HepG2 (cell line): ENCODE measurements at regions not wholly inside any gene's neighbourhood (a gene's known extent, or its start where the extent isn't known, plus 50 kb on each side); places are given as distances from the start of the nearest gene placed in this dataset.

Experiments
- ATAC-seq: fragments of 200-7000 bp; cut with Tn5 transposase; 3 replicates; pipeline ENCODE4 v1.9.1; 2020; ENCODE audit warnings: mild to moderate bottlenecking, moderate library complexity
- BruUV-seq: library from RNA; stranded (reverse); fragments of 400-500 nt; replicated peaks from 2 replicates; lab custom pipeline; 2021; lab: Mats Ljungman, UMichigan
- CTCF ChIA-PET: fragments of 300-600 bp; formaldehyde crosslinking; extraction: SDS; loops from one replicate; lab custom pipeline; 2021; ENCODE audit warnings: low total read pairs, inconsistent platforms, low intra/inter-chr PET ratio; lab: Yijun Ruan, JAX
- POLR2A ChIA-PET: fragments of 350-600 bp; sonication (Branson Sonifier 250); formaldehyde crosslinking; loops from one replicate; lab custom pipeline; 2020; ENCODE audit warnings: antibody characterized with exemption, inconsistent platforms; lab: Yijun Ruan, JAX
- DNase-seq: peaks from one replicate; pipeline ENCODE4 v3.0.0-alpha.2; 2015; ENCODE audit warnings: low spot score
- FAIRE-seq: peaks from 3 replicates; lab custom pipeline; 2011; peaks lifted over from hg19 to GRCh38; lab: Jason Lieb, UNC
- H2AFZ ChIP-seq: one replicate; pipeline ENCODE4 v1.6.1; 2011; ENCODE audit warnings: low read length, inconsistent platforms
- H3K27ac ChIP-seq: fragments of 300-600 bp; 3 replicates; pipeline ENCODE4 v1.8.0; 2011; ENCODE audit warnings: mixed run types, mild to moderate bottlenecking, mixed read lengths, low read length, inconsistent platforms; ENCODE audit not compliant: insufficient read depth; ENCODE audit errors: extremely low read length
- H3K27me3 ChIP-seq, 2 experiments: fragments of 200-600 bp in 1 of 2; 2 replicates in 1 of 2; 3 replicates in 1 of 2; pipeline versions ENCODE4 v1.6.0 to v1.8.0; 2011; ENCODE audit warnings: low read length in 2 of 2, mild to moderate bottlenecking in 2 of 2, moderate library complexity in 2 of 2, inconsistent platforms in 1 of 2; ENCODE audit not compliant: insufficient read depth in 2 of 2, control insufficient read depth in 1 of 2
- H3K36me3 ChIP-seq, 2 experiments: fragments of 200-600 bp in 1 of 2; replicated peaks in 1 of 2; 2 replicates in 1 of 2; 3 replicates in 1 of 2; pipeline versions ENCODE4 v1.5.1 to v1.8.0; 2011; ENCODE audit warnings: low read length in 2 of 2, inconsistent platforms in 1 of 2; ENCODE audit not compliant: insufficient read depth in 2 of 2, control insufficient read depth in 1 of 2
- H3K4me1 ChIP-seq: 2 replicates; pipeline ENCODE4 v1.5.1; 2012; ENCODE audit warnings: low read length, inconsistent platforms; ENCODE audit not compliant: insufficient read depth
- H3K4me2 ChIP-seq: 2 replicates; pipeline ENCODE4 v1.6.0; 2011; ENCODE audit warnings: low read depth, low read length, inconsistent platforms
- H3K4me3 ChIP-seq, 3 experiments: fragments of 200-600 bp in 1 of 3; sonication (generic), shearing (Covaris generic) in 1 of 3; replicated peaks in 1 of 3; 2 replicates each; pipeline ENCODE4 v1.5.1; 2011 to 2016; ENCODE audit warnings: low read length in 3 of 3, inconsistent platforms in 2 of 3, low read depth in 2 of 3, mild to moderate bottlenecking in 2 of 3, control low read depth in 1 of 3, mixed read lengths in 1 of 3; ENCODE audit not compliant: insufficient read depth in 1 of 3
- H3K79me2 ChIP-seq: one replicate; pipeline ENCODE4 v1.6.1; 2011; ENCODE audit warnings: low read length, inconsistent platforms; ENCODE audit not compliant: insufficient read depth
- H3K9ac ChIP-seq: 2 replicates; pipeline ENCODE4 v1.6.0; 2011; ENCODE audit warnings: mild to moderate bottlenecking, low read depth, low read length, inconsistent platforms; ENCODE audit not compliant: insufficient read depth
- H3K9me3 ChIP-seq: 2 replicates; pipeline ENCODE4 v1.5.1; 2012; ENCODE audit warnings: mild to moderate bottlenecking, low read length
- H4K20me1 ChIP-seq: 2 replicates; pipeline ENCODE4 v1.6.0; 2011; ENCODE audit warnings: inconsistent platforms, mild to moderate bottlenecking, low read length, moderate library complexity; ENCODE audit not compliant: insufficient read depth
- CBX1 ChIP-seq: IDR thresholded peaks from one replicate; pipeline ENCODE4 v1.6.1; 2016; ENCODE audit warnings: antibody characterized with exemption, low read depth
- CENPX ChIP-seq: sonication (generic); formaldehyde crosslinking; IDR thresholded peaks from 2 replicates; pipeline ENCODE4 v1.9.0; 2021; ENCODE audit warnings: mild to moderate bottlenecking, missing genetic modification reagents, moderate library complexity
- CHD4 ChIP-seq: fragments of 200-600 bp; sonication (generic); IDR thresholded peaks from 2 replicates; pipeline ENCODE4 v1.7.0; 2017; ENCODE audit warnings: mild to moderate bottlenecking, low read length, borderline replicate concordance
- DR1 ChIP-seq: sonication (generic); formaldehyde crosslinking; IDR thresholded peaks from 2 replicates; pipeline ENCODE4 v1.8.0; 2021; ENCODE audit warnings: mild to moderate bottlenecking, missing genetic modification reagents, inconsistent platforms
- EZH2 ChIP-seq: conservative IDR thresholded peaks from 2 replicates; pipeline ENCODE4 v1.6.1; 2012; ENCODE audit warnings: mild to moderate bottlenecking, low read depth, low read length, moderate library complexity
- KDM6A ChIP-seq: IDR thresholded peaks from 2 replicates; pipeline ENCODE4 v1.6.1; 2016; ENCODE audit warnings: low read depth
- KLF12 ChIP-seq: sonication (generic); formaldehyde crosslinking; IDR thresholded peaks from 2 replicates; pipeline ENCODE4 v1.4.0; 2020; ENCODE audit warnings: missing genetic modification reagents, borderline replicate concordance
- KLF15 ChIP-seq: sonication (generic); formaldehyde crosslinking; IDR thresholded peaks from 2 replicates; pipeline ENCODE4 v1.8.1; 2023; ENCODE audit warnings: borderline replicate concordance, mild to moderate bottlenecking, inconsistent platforms, missing genetic modification reagents, mixed read lengths
- SOX5 ChIP-seq: IDR thresholded peaks from 2 replicates; pipeline ENCODE4 v1.6.1; 2016; ENCODE audit warnings: borderline replicate concordance
- TAF15 ChIP-seq: fragments of 200-400 bp; formaldehyde crosslinking; IDR thresholded peaks from one replicate; pipeline ENCODE4 v1.6.1; 2018; ENCODE audit warnings: mild to moderate bottlenecking, low read depth, low read length; ENCODE audit not compliant: poor library complexity, severe bottlenecking
- TBX3 ChIP-seq: fragments of 450-650 bp; IDR thresholded peaks from 2 replicates; pipeline ENCODE4 v1.6.1; 2017; ENCODE audit warnings: antibody characterized with exemption, mild to moderate bottlenecking, inconsistent platforms, borderline replicate concordance
- ZFP41 ChIP-seq: sonication (generic); formaldehyde crosslinking; IDR thresholded peaks from 2 replicates; pipeline ENCODE4 v1.4.0; 2020; ENCODE audit warnings: mild to moderate bottlenecking, missing genetic modification reagents, borderline replicate concordance
- ZKSCAN8 ChIP-seq: IDR thresholded peaks from 2 replicates; pipeline ENCODE4 v1.6.1; 2016; ENCODE audit warnings: borderline replicate concordance, missing genetic modification reagents, missing compliant biosample characterization
- ZNF3 ChIP-seq: IDR thresholded peaks from 2 replicates; pipeline ENCODE4 v1.7.0; 2017; ENCODE audit warnings: inconsistent platforms
- ZNF773 ChIP-seq: sonication (generic); formaldehyde crosslinking; IDR thresholded peaks from 2 replicates; pipeline ENCODE4 v1.4.0; 2020; ENCODE audit warnings: missing genetic modification reagents, borderline replicate concordance
- WGBS: methylation state at CpG from one replicate; pipeline ENCODE4 v1.1.6; 2017; ENCODE audit warnings: low lambda C conversion rate; 5-methylcytosine and 5-hydroxymethylcytosine counted together
- in situ Hi-C: cut with HindIII; loops from 2 replicates; pipeline ENCODE4 v1.10.0; 2017; ENCODE audit warnings: low pct_unique_long_range_greater_than_20kb; ENCODE audit not compliant: extremely low pct_ligation_motif_present
- intact Hi-C: fragments of 100-400 bp; cut with micrococcal nuclease; formaldehyde crosslinking; loops from one replicate; pipeline ENCODE4 v1.10.0; 2022; ENCODE audit not compliant: unreplicated experiment
- TF ChIP-seq, protein P1 (sequence below): sonication (generic); formaldehyde crosslinking; IDR thresholded peaks from 2 replicates; pipeline ENCODE4 v1.4.0; 2020; ENCODE audit warnings: mild to moderate bottlenecking, missing genetic modification reagents

GRCh38 chr12:126891789-126892188 lies 1375.2 kb upstream of the TMEM132C start:
- Histone ChIP-seq H3K4me3 (no peak overlapping the region), H3K9ac (no peak overlapping the region), H3K36me3 (no peaks in the 10 kb centered on the region), H3K27ac (no peak overlapping the region), H3K79me2 (no peaks in the 10 kb centered on the region), H2AFZ (no peak overlapping the region), H3K9me3 (peaks cover 84% of the 10 kb centered on the region), H4K20me1 (no peaks in the 10 kb centered on the region), H3K27me3 (no peaks in the 10 kb centered on the region), H3K4me2 (no peak overlapping the region), H3K4me1 (no peaks in the 10 kb centered on the region)
- BruUV-seq = no TSS peak
- FAIRE-seq (no peak), DNase-seq (no peak), ATAC-seq (no peak)
- no peak for TF ChIP-seq TBX3
- no peak for TF ChIP-seq SOX5 (CRISPR knock-in tag)
- no peak for TF ChIP-seq CENPX (CRISPR knock-in tag)
- TF ChIP-seq CHD4 = no peak
- no peak for TF ChIP-seq ZNF3 (CRISPR knock-in tag)
- TF ChIP-seq EZH2 = no peak
- TF ChIP-seq KLF12 = no peak
- no peak for TF ChIP-seq TAF15
- no peak for TF ChIP-seq KLF15 (CRISPR knock-in tag)
- no peak for TF ChIP-seq DR1 (CRISPR knock-in tag)
- TF ChIP-seq KDM6A = no peak
- TF ChIP-seq ZFP41 (CRISPR knock-in tag) = no peak
- TF ChIP-seq ZNF773 (CRISPR knock-in tag) = no peak
- TF ChIP-seq, protein P1, sequence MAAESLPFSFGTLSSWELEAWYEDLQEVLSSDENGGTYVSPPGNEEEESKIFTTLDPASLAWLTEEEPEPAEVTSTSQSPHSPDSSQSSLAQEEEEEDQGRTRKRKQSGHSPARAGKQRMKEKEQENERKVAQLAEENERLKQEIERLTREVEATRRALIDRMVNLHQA (CRISPR knock-in tag) = no peak
- TF ChIP-seq ZKSCAN8 (CRISPR knock-in tag) = no peak
- no peak for TF ChIP-seq CBX1
- whole genome bisulfite sequencing = 14% methylated on average over 1 of the region's 1 CpG
- ChIA-PET CTCF (no interaction called here), POLR2A (no interaction called here)
- in situ Hi-C loops = no loop called here
- intact Hi-C loops = no loop called here
